HG03565 (cell line): ENCODE measurements at regions not wholly inside any gene's neighbourhood (a gene's known extent, or its start where the extent isn't known, plus 50 kb on each side); places are given as distances from the start of the nearest gene placed in this dataset.
A peak's percentile ranks its signal among the peaks of the same experiment; 100 is the strongest.
"Not testable (repeated sequence)": the region's sequence is repeated elsewhere in the genome, so short reads cannot be mapped to it uniquely, and the experiment has no call there.

Experiments used
- ATAC-seq: cut with Tn5 transposase; IDR thresholded peaks from one replicate; pipeline ENCODE4 v1.9.1; 2021; ENCODE audit warnings: mild to moderate bottlenecking, moderate library complexity; ENCODE audit not compliant: unreplicated experiment

GRCh38 chr5:97234380-97234779, 51.3 kb upstream of the RIOK2 start:
- ATAC-seq, result not testable (repeated sequence)

DNA sequence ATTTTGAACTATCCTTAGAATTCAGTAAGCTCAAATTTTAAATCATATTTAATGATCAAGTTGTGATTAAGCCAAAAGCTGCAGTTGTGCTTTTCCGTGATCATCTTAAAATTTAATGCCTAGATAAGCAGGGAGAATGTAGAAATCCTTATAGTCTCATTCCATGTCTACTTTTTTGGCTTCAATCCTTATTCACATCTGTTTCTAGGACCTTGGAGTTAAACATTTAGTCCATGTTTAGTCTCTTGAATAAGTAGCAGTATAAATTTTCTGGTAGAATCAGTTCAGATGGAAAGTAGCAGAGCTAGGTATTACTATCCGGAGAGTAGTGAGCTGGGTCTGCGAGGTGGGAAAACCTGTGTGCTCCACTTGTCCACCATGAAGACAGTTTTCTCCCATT, 59.3 kb upstream of the RIOK2 start:
- ATAC-seq, result no peak

DNA sequence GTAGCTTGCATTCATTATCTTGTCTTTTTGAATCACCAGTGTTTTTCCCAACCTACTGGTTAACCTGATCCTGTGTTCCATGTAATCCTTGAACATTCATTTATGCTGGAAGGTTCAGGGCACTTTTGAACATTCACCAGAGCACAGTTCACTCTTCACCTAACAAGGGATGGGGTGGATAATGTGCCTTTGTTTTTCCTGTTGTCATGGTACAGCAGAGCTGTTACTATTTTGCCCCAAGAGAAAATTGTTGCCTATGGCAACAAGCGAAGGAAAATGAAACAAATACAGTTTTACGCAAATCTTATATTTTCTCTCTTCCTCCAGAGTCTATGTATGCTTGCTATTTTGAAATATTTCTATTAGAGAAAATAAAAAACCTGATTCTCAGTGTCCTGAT, 60.3 kb upstream of the RIOK2 start:
- no peak for ATAC-seq

DNA sequence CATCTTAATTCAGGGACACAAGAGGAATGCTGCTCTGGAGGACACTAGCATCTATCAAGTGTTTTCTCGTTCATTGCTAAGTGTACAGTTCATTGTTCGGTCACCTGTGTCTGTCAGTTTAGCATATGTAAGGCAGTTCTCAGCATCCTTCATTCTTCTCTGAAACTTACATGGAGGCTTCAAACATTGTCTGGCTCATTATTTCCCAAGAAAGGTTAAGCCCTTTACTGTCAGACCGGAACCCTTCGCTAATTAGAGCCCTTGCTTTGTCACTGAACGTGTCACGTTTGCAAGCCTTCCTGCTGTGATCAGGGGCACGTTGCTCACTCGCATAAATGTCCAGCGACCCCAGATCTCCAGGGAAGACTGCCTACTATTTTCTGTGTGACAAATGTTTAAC, 62.3 kb upstream of the RIOK2 start:
- ATAC-seq, result no peak

- no peak for ATAC-seq
Observed at GRCh38 chr5:97250113-97250512, 67.1 kb upstream of the RIOK2 start.

- no peak for ATAC-seq
Observed at GRCh38 chr5:97266076-97266475, 83.0 kb upstream of the RIOK2 start.

DNA sequence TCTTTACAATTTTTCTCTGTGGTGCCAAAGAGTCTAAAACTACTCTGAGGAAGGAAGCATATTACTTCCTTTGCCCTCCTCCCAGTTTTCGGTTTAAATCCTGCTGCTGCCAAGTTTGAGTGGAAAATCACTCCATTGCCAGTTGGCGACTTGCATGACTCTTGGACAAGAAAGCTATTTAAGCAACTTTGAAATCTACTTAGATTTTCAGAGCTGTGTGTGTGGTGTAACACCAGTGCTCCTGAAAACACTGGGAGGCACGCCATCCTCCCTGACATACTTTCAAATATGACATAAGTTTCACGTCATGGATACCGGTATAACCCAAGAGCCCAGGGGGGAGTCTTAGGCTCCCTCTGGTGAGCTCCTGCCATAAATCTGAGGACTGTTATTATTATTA, 83.5 kb upstream of the RIOK2 start:
- ATAC-seq, result no peak

DNA sequence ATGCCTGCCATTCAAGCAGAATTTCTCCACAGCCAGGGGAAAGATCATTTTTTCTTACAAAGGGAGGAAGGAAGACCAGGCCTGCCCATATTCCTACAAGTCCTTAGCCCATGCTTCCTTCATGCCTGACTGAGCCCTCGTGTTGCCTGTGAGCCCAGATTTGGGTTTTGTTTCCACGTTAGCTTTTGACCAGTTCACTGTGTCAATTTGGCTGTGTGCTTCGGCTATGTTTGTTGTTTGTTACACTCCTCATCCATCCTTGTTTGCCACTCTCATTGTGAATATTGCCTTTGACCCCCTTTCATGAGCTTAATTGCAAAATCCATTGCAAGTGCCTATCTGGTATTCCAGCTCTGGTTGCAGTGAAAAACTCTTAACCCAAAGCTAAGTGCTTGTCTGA, 84.7 kb upstream of the RIOK2 start:
- no peak for ATAC-seq

DNA sequence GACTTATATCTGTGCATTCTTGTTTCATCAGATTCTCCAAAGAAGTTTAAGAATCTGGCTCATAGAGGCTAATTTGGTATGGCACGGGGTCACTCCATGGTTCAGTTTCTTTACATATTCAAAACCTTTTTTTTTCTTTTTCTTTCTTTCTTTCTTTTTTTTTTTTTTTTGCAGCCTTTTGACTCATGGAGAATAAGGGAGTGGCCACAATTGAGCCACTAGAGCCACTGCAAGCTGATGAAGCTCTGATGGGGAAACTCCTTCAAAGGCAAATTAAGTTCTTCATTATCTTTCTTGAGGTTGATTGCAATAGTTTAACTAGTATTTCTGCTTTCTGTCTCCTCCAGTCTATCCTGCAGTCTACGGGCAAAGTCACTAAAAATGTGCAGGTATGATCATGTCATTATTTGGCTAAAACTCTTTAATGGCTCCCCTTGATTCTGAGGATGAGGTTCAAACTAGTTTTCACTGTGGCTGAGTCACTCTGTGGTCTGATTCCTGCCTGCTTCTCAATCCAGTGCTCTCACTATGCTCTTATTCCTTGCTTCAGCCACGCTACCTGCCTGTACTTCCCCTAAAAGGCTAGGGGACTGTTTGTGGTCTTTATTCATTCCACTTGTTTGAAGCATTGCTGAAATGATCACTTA, 93.5 kb upstream of the RIOK2 start:
- no peak for ATAC-seq

GRCh38 chr5:97281257-97281656, 98.2 kb upstream of the RIOK2 start:
- ATAC-seq, result no peak

- peak; percentile 100 for ATAC-seq
Observed at GRCh38 chr5:97297063-97297703, 114.1 kb upstream of the RIOK2 start.

DNA sequence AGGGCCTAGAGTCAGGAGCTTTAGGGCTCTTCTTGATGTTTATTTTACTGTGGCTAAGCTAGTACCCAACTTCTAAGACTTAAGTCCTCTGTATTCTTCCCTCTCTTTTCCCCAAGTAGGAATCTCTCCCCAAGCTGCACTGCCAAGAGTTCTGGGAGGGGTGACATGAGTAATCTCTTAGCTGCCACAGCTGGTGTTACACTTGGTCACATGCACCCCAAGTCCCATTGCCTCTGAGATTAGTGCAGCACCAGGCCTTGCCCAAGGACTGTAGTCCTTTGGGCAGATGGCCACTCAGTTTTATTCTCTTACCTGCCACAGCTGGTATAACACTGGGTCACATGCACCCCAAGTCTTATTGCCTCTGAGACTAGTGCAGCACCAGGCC, 114.7 kb upstream of the RIOK2 start:
- ATAC-seq, result no peak

DNA sequence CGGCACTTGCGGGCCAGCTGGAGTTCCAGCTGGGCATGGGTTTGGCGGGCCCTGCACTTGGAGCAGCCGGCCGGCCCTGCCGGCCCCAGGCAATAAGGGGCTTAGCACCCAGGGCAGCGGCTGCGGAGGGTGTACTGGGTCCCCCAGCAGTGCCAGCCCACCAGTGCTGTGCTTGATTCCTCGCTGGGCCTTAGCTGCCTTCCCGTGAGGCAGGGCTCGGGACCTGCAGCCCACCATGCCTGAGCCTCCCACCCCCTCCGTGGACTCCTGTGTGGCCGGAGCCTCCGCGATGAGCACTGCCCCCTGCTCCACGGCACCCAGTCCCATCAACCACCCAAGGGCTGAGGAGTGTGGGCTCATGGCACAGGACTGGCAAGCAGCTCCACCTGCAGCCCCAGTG, 118.1 kb upstream of the RIOK2 start:
- ATAC-seq, result not testable (repeated sequence)

- ATAC-seq, result no peak
Observed at GRCh38 chr5:97338729-97339128, 155.7 kb upstream of the RIOK2 start.

- ATAC-seq, result peak; percentile 97
Observed at GRCh38 chr5:97355775-97356174, 172.7 kb upstream of the RIOK2 start.

- no peak for ATAC-seq
Observed at GRCh38 chr5:97363577-97363976, 180.5 kb upstream of the RIOK2 start.

DNA sequence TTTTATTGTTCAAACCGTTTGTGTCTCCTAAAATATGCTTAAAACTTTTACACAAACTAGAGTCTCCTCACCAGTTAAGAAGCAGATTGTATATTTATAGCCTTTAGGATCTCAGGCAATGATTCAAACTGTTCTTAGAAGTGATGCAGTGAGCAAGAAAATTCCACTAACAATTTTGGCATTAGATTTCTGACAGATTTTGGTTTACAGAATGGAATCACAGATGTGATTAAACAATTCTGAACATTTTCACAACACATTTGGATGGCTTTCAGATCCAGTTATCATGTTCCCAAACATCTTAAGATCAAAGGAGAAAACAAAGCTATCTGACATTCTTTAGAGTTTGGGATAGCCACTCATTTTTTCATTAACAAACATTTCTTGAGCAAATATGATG, 181.7 kb upstream of the RIOK2 start:
- no peak for ATAC-seq

DNA sequence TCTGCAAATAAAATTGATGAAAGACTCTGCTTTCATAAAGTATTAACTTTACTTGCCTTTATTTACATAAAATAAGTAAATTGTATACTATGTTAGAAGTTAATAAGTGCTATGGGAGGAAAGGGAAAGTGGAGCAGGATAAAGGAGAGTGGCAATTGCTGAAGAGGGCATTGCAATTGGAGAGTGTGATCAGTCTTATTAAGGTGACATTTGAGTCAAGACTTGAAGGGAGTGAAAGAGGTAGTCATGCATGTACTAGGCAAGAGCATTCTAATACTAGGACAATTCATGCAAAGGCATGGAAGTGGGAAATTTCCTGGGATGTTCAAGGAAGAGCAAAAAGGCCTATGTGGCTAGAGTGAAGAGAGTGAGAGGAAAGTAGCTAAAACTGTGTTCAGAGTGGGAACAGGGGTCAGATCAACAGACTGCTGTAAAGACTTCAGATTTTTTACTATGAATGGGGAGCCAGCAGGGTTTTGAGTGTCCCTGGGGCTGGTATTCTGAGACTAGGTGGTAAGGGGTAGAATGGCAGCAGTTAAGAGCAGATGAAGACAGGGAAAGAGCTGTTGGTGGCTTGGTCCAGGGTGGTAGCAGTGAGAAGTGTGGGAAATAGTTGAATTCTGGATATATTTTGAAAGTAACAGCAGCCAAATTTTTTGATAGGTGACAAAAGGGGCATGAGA, 182.3 kb upstream of the RIOK2 start:
- no peak for ATAC-seq

- ATAC-seq, result no peak
Observed at GRCh38 chr5:97365918-97366317, 182.9 kb upstream of the RIOK2 start.

DNA sequence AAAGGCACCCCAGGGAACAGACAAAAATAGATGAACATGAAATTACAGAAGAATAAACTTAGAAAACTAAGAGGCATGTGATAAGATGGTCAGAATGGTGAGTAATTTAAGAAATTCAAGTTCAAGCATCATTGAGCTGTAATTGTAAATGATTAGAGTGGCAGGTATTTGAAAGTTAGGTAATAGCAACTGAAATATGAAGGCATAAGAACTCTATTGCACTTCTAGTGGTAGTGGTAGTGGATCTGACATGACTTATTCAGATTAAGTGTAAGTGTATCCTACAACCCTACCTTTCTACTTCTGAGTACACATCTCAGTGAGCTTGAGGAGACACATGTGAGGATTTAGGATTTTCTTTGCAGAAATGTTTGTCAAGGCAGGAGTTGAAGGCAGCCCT, 192.9 kb upstream of the RIOK2 start:
- ATAC-seq, result no peak

- ATAC-seq, result no peak
Observed at GRCh38 chr5:97377582-97377981, 194.5 kb upstream of the RIOK2 start.

DNA sequence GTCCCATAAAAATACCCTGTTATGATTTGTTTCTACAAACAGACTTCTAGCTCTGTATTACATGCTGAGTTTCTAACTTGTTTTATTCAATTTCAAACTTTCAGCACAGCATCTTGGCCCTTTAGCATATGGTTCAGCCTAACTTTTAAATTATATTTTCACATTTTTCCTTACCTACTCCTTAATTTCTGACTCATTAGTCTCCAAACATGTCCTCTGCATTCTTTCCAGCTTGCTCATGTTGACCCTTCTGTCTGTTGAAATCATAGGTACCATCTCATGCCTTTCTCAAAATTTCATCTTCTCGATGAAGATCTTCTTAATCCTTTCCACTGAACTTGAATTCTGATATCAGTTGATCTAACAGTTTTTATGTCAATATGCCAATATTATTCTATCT, 200.9 kb upstream of the RIOK2 start:
- no peak for ATAC-seq
